ENCODE measurements at regions not wholly inside any gene's neighbourhood (a gene's known extent, or its start where the extent isn't known, plus 50 kb on each side); places are given as distances from the start of the nearest gene placed in this dataset.

DNA sequence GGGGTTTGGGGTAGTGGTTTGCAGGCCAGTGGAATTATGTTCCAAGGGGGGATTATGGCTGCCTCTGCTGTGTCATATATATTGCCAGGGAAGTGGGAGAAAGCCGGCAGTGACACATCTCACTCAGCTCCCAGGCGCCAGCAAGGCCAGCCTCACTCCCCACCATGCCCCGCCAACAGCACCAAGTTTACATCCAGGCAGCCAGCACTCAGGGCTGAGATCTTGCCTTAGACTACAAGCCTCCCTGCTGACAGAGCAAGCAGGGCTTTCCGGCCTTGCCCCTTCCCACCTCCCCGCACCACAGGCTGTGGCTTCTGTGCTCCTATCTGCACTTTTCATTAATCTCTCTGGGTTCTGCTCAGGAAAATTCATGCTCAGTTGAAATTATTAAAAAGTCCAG, 385.1 kb downstream of the MZT1 start:
- Histone ChIP-seq H3K4me1 (ENCODE audit: insufficient read depth, low read length, poor library complexity, severe bottlenecking) (no peaks in the 10 kb centered on the region), H3K4me3 (ENCODE audit: low read depth, low read length, poor library complexity, severe bottlenecking) (no peak overlapping the region), H3K27ac (ENCODE audit: low read depth, low read length, poor library complexity, severe bottlenecking) (no peak overlapping the region), H3K27me3 (replicated peaks; ENCODE audit: insufficient read depth, low read depth, low read length, poor library complexity) (no peaks in the 10 kb centered on the region), H3K36me3 (ENCODE audit: insufficient read depth, low read length, poor library complexity, severe bottlenecking) (no peaks in the 10 kb centered on the region), H3K9me3 (ENCODE audit: low read depth, low read length, poor library complexity, severe bottlenecking) (no peaks in the 10 kb centered on the region)
- no TSS peak for BruUV-seq (replicated peaks)
- intact Hi-C loops (cut with micrococcal nuclease; ENCODE audit: unreplicated experiment) = no loop called here
- TF ChIP-seq, protein P1, sequence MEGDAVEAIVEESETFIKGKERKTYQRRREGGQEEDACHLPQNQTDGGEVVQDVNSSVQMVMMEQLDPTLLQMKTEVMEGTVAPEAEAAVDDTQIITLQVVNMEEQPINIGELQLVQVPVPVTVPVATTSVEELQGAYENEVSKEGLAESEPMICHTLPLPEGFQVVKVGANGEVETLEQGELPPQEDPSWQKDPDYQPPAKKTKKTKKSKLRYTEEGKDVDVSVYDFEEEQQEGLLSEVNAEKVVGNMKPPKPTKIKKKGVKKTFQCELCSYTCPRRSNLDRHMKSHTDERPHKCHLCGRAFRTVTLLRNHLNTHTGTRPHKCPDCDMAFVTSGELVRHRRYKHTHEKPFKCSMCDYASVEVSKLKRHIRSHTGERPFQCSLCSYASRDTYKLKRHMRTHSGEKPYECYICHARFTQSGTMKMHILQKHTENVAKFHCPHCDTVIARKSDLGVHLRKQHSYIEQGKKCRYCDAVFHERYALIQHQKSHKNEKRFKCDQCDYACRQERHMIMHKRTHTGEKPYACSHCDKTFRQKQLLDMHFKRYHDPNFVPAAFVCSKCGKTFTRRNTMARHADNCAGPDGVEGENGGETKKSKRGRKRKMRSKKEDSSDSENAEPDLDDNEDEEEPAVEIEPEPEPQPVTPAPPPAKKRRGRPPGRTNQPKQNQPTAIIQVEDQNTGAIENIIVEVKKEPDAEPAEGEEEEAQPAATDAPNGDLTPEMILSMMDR (conservative IDR thresholded peaks at IDR 0.05; ENCODE audit: low read depth, low read length) = no peak
- no peak for TF ChIP-seq EZH2 (IDR thresholded peaks at IDR 0.05; ENCODE audit: borderline replicate concordance, low read depth, low read length, poor library complexity, severe bottlenecking)
- ChIA-PET POLR2A (ENCODE audit: low non-redundant PET) (no interaction called here), CTCF (no interaction called here)
- DNase-seq (ENCODE audit: low spot score) = no peak

DNA sequence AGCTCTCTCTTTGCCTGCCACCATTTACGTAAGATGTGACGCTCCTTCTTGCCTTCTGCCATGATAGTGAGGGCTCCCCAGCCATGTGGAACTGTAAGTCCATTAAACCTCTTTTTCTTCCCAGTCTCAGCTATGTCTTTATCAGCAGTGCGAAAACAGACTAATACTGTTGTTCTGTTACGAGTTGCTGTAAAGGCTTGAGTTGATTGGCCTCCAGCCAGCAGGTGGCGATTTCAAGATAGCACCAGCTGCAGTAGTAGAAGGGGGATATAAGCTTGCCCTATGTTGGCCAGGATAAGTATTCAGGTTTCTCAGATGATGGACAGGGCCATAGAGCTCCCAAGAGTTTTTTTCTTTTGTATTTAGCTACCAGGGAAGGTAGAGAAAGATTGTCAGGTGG, 385.5 kb downstream of the MZT1 start:
- CTCF ChIA-PET = no interaction called here
- POLR2A ChIA-PET (ENCODE audit: low non-redundant PET) = no interaction called here
- no TSS peak for BruUV-seq (replicated peaks)

DNA sequence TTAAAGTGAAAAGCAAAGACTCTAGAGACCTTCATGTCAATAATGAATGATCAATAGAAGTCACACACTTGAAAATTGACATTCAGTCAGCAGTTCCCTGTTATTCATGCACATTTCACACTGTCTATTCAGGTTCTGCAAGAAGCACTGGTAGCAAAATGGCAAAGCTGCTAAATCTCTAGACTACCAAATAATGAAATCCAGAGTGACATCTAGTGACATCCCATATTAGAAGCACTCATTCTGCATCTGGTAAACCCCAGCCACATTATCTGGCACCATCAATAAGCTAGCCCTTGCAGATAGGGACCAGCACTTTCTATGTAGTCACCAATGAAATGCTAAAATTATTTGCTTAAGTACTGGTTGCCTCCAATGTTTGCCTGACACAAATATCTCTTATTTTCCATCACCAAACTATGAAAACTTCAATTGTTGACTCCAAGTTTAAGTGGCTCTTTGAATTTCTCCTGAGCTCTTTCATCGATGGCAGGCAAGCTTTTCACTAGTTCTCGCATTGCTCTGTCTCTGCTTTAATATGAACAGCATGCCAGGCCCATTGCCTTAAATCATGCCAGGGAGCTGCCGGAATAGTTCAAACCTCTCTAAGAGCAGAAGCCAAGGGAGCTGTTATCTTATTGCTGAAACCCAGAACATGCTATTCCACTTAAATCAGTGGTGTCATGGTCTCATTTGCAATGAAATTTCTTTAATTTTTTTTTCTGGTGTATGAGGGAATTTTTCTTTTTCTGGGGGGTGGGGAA, 409.9 kb downstream of the MZT1 start:
- no peak overlapping the region for H3K4me3 ChIP-seq (ENCODE audit: low read depth, low read length, poor library complexity, severe bottlenecking)
- DNase-seq (ENCODE audit: low spot score) = no peak
- ChIA-PET POLR2A (ENCODE audit: low non-redundant PET) (no interaction called here), CTCF (no interaction called here)
- intact Hi-C loops (cut with micrococcal nuclease; ENCODE audit: unreplicated experiment) = no loop called here
- no peaks in the 10 kb centered on the region for H3K4me1 ChIP-seq (ENCODE audit: insufficient read depth, low read length, poor library complexity, severe bottlenecking)
- BruUV-seq (replicated peaks) = no TSS peak
- TF ChIP-seq, protein P1 (conservative IDR thresholded peaks at IDR 0.05; ENCODE audit: low read depth, low read length) = no peak
- no peak for TF ChIP-seq EZH2 (IDR thresholded peaks at IDR 0.05; ENCODE audit: borderline replicate concordance, low read depth, low read length, poor library complexity, severe bottlenecking)
- no peaks in the 10 kb centered on the region for H3K9me3 ChIP-seq (ENCODE audit: low read depth, low read length, poor library complexity, severe bottlenecking)
- H3K36me3 ChIP-seq (ENCODE audit: insufficient read depth, low read length, poor library complexity, severe bottlenecking) = no peaks in the 10 kb centered on the region
- H3K27me3 ChIP-seq (replicated peaks; ENCODE audit: insufficient read depth, low read depth, low read length, poor library complexity) = peaks cover 57% of the 10 kb centered on the region
- no peak overlapping the region for H3K27ac ChIP-seq (ENCODE audit: low read depth, low read length, poor library complexity, severe bottlenecking)

More for the DNA sequence above, 385.5 kb downstream of the MZT1 start:
- no peaks in the 10 kb centered on the region for H3K27me3 ChIP-seq (replicated peaks; ENCODE audit: insufficient read depth, low read depth, low read length, poor library complexity)
- no peaks in the 10 kb centered on the region for H3K4me1 ChIP-seq (ENCODE audit: insufficient read depth, low read length, poor library complexity, severe bottlenecking)
- intact Hi-C loops (cut with micrococcal nuclease; ENCODE audit: unreplicated experiment) = no loop called here
- H3K36me3 ChIP-seq (ENCODE audit: insufficient read depth, low read length, poor library complexity, severe bottlenecking) = no peaks in the 10 kb centered on the region
- H3K27ac ChIP-seq (ENCODE audit: low read depth, low read length, poor library complexity, severe bottlenecking) = no peak overlapping the region
- no peak overlapping the region for H3K4me3 ChIP-seq (ENCODE audit: low read depth, low read length, poor library complexity, severe bottlenecking)
- no peaks in the 10 kb centered on the region for H3K9me3 ChIP-seq (ENCODE audit: low read depth, low read length, poor library complexity, severe bottlenecking)
- no peak for DNase-seq (ENCODE audit: low spot score)
- TF ChIP-seq, protein P1 (conservative IDR thresholded peaks at IDR 0.05; ENCODE audit: low read depth, low read length) = no peak
- no peak for TF ChIP-seq EZH2 (IDR thresholded peaks at IDR 0.05; ENCODE audit: borderline replicate concordance, low read depth, low read length, poor library complexity, severe bottlenecking)
